HG03378 (cell line): ENCODE measurements at regions not wholly inside any gene's neighbourhood (a gene's known extent, or its start where the extent isn't known, plus 50 kb on each side); places are given as distances from the start of the nearest gene placed in this dataset.

Experiments used
- ATAC-seq: cut with Tn5 transposase; IDR thresholded peaks from one replicate; pipeline ENCODE4 v1.9.1; 2021; ENCODE audit warnings: mild to moderate bottlenecking, moderate library complexity; ENCODE audit not compliant: unreplicated experiment

GRCh38 chr2:120424274-120424796 is 78.4 kb downstream of the INHBB start:
- ATAC-seq = no peak

GRCh38 chr2:120425014-120425413 is 79.1 kb downstream of the INHBB start:
- ATAC-seq = no peak

GRCh38 chr2:120428748-120429147 is 82.8 kb downstream of the INHBB start:
- no peak for ATAC-seq

- ATAC-seq = no peak
Measured at GRCh38 chr2:120429586-120430500, 83.9 kb downstream of the INHBB start.

- no peak for ATAC-seq
Measured at GRCh38 chr2:120430501-120430830, 84.5 kb downstream of the INHBB start.

GRCh38 chr2:120430957-120431356 is 85.0 kb downstream of the INHBB start:
- ATAC-seq = no peak

- ATAC-seq = no peak
Measured at GRCh38 chr2:120431386-120432292, 85.7 kb downstream of the INHBB start.

- ATAC-seq = no peak
Measured at GRCh38 chr2:120432293-120432975, 86.5 kb downstream of the INHBB start.

GRCh38 chr2:120432976-120433815 is 87.3 kb downstream of the INHBB start:
- ATAC-seq = no peak

- ATAC-seq = no peak
Measured at GRCh38 chr2:120433816-120434290, 87.9 kb downstream of the INHBB start.

- ATAC-seq = no peak
Measured at GRCh38 chr2:120434492-120435308, 88.8 kb downstream of the INHBB start.

GRCh38 chr2:120435671-120436459 is 89.9 kb downstream of the INHBB start:
- no peak for ATAC-seq

- no peak for ATAC-seq
Measured at GRCh38 chr2:120436460-120436739, 90.5 kb downstream of the INHBB start.

GRCh38 chr2:120436885-120437603 is 91.1 kb downstream of the INHBB start:
- peak; percentile 46 for ATAC-seq

- ATAC-seq = no peak
Measured at GRCh38 chr2:120437604-120438000, 91.7 kb downstream of the INHBB start.

GRCh38 chr2:120438301-120439066 is 92.5 kb downstream of the INHBB start:
- ATAC-seq = no peak

GRCh38 chr2:120439067-120439368 is 93.1 kb downstream of the INHBB start:
- ATAC-seq = no peak
